IMR-90 (cell line): ENCODE measurements at regions not wholly inside any gene's neighbourhood (a gene's known extent, or its start where the extent isn't known, plus 50 kb on each side); places are given as distances from the start of the nearest gene placed in this dataset.

Experiments used
- CTCF ChIP-seq: conservative IDR thresholded peaks from 2 replicates; pipeline ENCODE4 v1.5.1; 2012; ENCODE audit warnings: mild to moderate bottlenecking, low read depth, low read length, improper control_type of control experiment
- POLR2A ChIP-seq: IDR thresholded peaks from 2 replicates; pipeline ENCODE4 v1.6.1; 2012; ENCODE audit warnings: mild to moderate bottlenecking, low read depth, low read length
- SMC3 ChIP-seq: fragments of 150-350 bp; IDR thresholded peaks from 2 replicates; pipeline ENCODE4 v1.6.1; 2016; ENCODE audit warnings: low read depth, mild to moderate bottlenecking, antibody characterized with exemption, low read length, moderate library complexity
- TF ChIP-seq, protein P1 (sequence below): fragments of 150-350 bp; IDR thresholded peaks from 2 replicates; pipeline ENCODE4 v1.6.1; 2017; ENCODE audit warnings: mild to moderate bottlenecking, antibody characterized with exemption, low read length, low read depth

GRCh38 chr2:158021226-158021625 is 80.5 kb upstream of the UPP2 start:
- no peak for TF ChIP-seq SMC3
- TF ChIP-seq POLR2A: no peak
- TF ChIP-seq CTCF: no peak
- TF ChIP-seq, protein P1, sequence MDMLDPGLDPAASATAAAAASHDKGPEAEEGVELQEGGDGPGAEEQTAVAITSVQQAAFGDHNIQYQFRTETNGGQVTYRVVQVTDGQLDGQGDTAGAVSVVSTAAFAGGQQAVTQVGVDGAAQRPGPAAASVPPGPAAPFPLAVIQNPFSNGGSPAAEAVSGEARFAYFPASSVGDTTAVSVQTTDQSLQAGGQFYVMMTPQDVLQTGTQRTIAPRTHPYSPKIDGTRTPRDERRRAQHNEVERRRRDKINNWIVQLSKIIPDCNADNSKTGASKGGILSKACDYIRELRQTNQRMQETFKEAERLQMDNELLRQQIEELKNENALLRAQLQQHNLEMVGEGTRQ: no peak
